Activated CD8-positive, alpha-beta memory T cell treated with anti-CD3 and anti-CD28 coated beads for 36 hours (primary cell): ENCODE measurements at regions not wholly inside any gene's neighbourhood (a gene's known extent, or its start where the extent isn't known, plus 50 kb on each side); places are given as distances from the start of the nearest gene placed in this dataset.

Experiments used
- CTCF ChIA-PET: fragments of 350-600 bp; sonication (Branson Sonifier 250); formaldehyde crosslinking; loops from one replicate; lab custom pipeline; 2021; ENCODE audit warnings: antibody characterized with exemption; lab: Charles Lee
- POLR2A ChIA-PET: fragments of 350-600 bp; sonication (Branson Sonifier 250); formaldehyde crosslinking; loops from one replicate; lab custom pipeline; 2021; ENCODE audit warnings: antibody characterized with exemption; lab: Charles Lee

- ChIA-PET POLR2A (no interaction called here), CTCF (no interaction called here)
Measured at GRCh38 chr10:59595593-59595992, 114.1 kb downstream of the SLC16A9 start.

DNA sequence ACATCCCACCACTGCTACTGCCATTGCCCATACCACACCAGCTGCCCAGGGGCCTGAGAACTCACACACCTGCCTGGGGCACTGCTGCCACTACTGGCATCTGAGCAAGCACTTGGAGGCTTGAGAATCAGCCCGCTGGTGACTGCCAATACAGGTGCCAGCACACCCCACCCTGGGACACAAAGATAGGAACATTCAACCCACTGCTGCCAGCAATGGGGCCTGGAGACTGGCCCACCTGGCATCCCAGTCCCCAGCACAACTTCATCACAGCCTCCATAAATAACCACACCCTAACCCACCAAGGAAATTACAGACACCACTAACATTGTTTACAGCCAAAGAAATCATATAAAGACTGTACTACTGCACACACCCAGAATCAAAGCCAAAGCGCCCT is 115.9 kb downstream of the SLC16A9 start:
- POLR2A ChIA-PET, result no interaction called here

GRCh38 chr10:59589796-59590195 is 119.9 kb downstream of the SLC16A9 start:
- CTCF ChIA-PET, result no interaction called here
- POLR2A ChIA-PET, result no interaction called here

More for the DNA sequence above, 115.9 kb downstream of the SLC16A9 start:
- CTCF ChIA-PET, result no interaction called here

DNA sequence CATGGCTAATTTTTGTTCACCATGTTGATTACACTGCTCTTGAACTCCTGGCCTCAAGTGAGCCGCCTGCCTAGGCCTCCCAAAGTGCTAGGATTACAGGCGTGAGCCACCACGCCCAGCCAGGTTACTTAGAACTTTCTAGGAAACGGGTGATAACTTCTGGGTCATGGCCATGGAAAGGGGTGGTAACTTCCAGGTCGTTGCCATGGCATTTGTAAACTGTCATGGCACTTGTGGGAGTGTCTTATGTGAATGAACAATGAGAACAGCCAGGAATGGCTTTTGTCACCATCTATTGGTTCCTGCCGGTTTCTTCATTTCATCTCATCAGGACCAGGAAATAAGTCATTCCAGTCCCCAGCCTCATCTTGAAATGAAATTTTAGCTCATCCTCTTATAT is 120.9 kb downstream of the SLC16A9 start:
- CTCF ChIA-PET, result no interaction called here
- POLR2A ChIA-PET, result no interaction called here

GRCh38 chr10:59587756-59588140 is 121.9 kb downstream of the SLC16A9 start:
- CTCF ChIA-PET, result no interaction called here
- POLR2A ChIA-PET, result no interaction called here

DNA sequence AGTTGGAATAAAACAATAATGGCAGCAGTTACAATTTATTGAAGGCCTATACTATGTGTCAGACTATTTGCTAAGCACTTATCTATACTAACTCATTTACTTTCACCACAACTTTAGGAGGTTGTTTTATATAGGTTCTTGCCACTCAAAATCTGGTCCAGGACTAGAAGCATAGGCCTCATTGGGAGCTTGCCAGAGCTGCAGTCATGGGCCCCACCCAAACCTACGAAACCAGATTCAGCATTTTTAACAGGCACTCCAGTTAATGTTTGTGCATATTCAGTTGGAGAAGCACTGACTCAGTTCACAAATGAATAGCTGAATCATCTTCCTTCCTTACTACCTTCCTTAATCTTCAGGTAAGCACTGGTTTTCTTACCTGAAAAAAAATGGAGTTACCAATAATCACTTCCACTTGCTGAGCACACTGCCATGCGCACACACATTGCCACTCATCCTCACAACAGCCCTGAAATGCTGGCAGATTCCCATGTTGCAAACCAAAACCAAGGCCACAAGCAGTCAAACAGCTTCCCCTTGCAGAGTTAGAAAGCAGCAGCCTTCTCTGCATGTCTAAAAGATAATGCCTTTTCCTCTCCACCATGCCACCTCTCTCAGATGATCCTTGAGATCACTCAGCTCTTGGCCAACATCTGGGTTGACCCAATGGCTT is 122.4 kb downstream of the SLC16A9 start:
- POLR2A ChIA-PET, result no interaction called here
- CTCF ChIA-PET, result no interaction called here

DNA sequence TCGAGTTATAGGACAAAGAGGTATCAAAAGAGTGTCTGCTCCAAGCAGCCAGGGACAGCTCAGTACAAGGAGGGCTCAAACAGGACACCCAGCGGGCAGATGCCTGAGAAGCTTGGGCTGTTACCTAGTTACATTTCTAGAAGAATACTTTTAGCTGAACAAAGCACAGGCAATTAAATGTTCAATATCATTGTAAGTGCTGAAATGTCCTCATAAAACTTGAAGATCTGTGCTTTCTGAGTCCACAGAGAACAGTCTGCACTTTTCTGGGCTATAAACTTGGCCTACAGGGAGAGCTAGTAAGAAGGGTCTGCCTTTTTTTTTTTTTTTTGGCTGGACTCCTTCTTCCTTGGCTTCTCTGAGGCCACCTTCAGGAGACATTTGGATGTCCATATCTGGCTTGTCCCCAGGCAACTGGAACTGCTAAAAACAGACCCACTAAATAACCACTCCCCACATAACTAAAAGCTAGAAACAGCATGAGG is 123.2 kb downstream of the SLC16A9 start:
- ChIA-PET POLR2A (no interaction called here), CTCF (no interaction called here)

GRCh38 chr10:59585046-59585700 is 124.5 kb downstream of the SLC16A9 start:
- CTCF ChIA-PET, result no interaction called here
- POLR2A ChIA-PET, result no interaction called here

DNA sequence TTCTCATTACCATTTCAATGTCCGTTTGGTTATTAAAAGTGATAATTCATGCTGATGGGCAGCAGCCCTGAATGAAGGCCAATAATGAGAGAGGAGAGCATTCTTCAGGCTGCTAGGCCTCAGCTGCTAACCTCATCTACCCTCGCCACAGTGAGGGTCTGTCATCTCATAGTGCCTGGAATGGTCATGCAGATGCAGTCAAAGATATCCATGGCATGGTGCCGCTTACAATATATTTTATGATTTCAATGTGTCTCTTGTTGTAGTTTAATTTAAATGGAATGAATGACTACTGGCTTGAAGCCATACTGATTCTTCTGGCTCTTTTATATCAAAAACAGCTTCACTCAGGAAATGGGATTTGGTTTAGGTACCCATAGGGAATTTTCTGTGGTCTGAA is 126.9 kb downstream of the SLC16A9 start:
- ChIA-PET CTCF (interaction anchor here (0.5 kb wide), 1 partner anchor 12 kb away, joined by 3 read pairs; no protein-coding TSS in a partner anchor), POLR2A (no interaction called here)

DNA sequence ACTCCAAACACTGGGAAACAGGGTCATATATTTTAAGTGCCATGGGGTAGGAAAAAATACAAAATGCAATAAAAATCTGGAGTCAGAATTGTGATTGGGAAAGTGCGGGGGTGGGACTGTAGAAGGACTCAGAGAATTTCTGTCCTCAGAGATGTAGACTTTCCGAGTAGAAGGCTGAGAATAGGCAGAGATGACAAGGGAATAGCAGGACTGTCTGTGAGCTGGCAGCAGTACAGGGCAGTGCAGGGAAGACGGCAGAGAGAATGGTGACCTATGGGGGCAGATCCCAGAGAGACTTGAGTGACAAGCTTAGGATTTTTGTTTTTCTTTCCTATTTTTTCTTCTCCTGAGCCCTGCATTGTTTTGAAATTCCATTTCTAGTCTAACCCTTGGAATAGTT is 127.6 kb downstream of the SLC16A9 start:
- POLR2A ChIA-PET, result no interaction called here
- CTCF ChIA-PET, result interaction anchor here (0.5 kb wide), 1 partner anchor 11 kb away, joined by 3 read pairs; no protein-coding TSS in a partner anchor

GRCh38 chr10:59580026-59580863 is 129.4 kb downstream of the SLC16A9 start:
- POLR2A ChIA-PET, result no interaction called here
- CTCF ChIA-PET, result no interaction called here

- ChIA-PET CTCF (no interaction called here), POLR2A (no interaction called here)
Measured at GRCh38 chr10:59578741-59579140, 130.9 kb downstream of the SLC16A9 start.

DNA sequence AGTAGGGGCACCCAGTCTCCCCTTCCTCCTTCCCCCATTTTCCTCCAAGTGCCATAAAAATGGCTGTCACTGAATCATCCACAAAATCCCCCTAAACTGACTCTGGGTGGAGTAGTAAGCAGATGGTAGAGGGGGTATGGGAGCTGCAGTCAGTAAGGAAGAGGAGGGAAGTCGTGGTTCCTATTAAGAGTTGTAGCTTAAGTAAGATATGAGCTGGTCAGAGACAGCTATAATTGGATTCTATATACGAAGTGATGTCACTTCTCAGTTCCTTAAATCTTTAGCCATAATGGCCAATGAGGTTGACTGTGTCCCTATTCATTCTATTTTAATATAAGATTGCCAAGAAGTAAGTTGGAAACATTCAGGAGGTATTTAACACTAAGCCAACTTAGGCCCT is 131.7 kb downstream of the SLC16A9 start:
- CTCF ChIA-PET, result no interaction called here
- POLR2A ChIA-PET, result no interaction called here

DNA sequence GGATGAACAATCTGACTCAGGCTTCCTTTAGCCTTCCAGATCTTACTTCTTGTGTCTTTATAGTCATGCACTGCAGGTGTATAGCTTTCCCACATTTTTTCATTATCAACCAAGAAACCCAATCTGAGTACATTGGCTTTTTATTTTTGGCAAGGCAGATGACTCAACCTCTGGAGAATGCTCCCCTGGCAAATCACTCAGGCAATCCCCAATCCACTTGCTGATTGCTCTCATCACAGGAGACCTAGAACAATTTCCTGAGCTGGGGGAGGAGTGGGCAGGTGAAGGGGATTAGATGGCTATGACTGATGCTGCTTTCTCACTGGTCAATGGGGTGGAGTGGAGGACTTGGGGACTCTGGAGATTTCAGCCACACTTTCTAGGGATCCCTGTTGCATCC is 134.4 kb downstream of the SLC16A9 start:
- CTCF ChIA-PET, result no interaction called here
- POLR2A ChIA-PET, result no interaction called here

- POLR2A ChIA-PET, result no interaction called here
- CTCF ChIA-PET, result no interaction called here
Measured at GRCh38 chr10:59563531-59563930, 146.1 kb downstream of the SLC16A9 start.

- POLR2A ChIA-PET, result no interaction called here
- CTCF ChIA-PET, result no interaction called here
Measured at GRCh38 chr10:59562126-59562525, 147.5 kb downstream of the SLC16A9 start.

GRCh38 chr10:59561477-59562121 is 148.1 kb downstream of the SLC16A9 start:
- POLR2A ChIA-PET, result no interaction called here
- CTCF ChIA-PET, result no interaction called here

GRCh38 chr10:59560990-59561389 is 148.7 kb downstream of the SLC16A9 start:
- POLR2A ChIA-PET, result no interaction called here
- CTCF ChIA-PET, result no interaction called here

GRCh38 chr10:59560161-59560560 is 149.5 kb downstream of the SLC16A9 start:
- ChIA-PET POLR2A (no interaction called here), CTCF (interaction anchor here (0.6 kb wide), 1 partner anchor 9 kb away, joined by 3 read pairs; no protein-coding TSS in a partner anchor)

DNA sequence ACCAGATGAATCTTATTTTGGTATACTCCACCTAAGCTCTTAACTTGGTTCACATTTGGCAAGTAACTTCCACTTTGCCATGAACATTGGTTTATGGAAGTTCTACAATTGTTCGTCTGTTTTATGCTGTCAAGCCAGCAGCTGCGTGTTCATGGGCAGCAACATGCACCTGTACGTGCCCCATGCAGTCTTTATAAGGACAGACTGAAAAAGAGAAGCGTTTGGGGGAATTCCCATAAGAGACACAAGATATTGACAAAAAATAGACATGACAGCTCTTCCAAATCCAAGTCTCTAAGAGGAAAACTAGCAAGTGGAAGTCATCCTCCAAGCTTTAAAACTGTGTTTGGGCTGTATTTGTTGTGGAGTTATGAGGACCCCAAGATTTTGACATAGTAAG is 151.6 kb downstream of the SLC16A9 start:
- CTCF ChIA-PET, result interaction anchor here (1.1 kb wide), 1 partner anchor 15 kb away, joined by 3 read pairs; no protein-coding TSS in a partner anchor
- POLR2A ChIA-PET, result no interaction called here
